Neural cell (in vitro differentiated cells): ENCODE measurements at regions not wholly inside any gene's neighbourhood (a gene's known extent, or its start where the extent isn't known, plus 50 kb on each side); places are given as distances from the start of the nearest gene placed in this dataset.

ENCODE experiments used
- EP300 ChIP-seq: fragments of 450-650 bp; conservative IDR thresholded peaks from 2 replicates; pipeline ENCODE4 v1.6.1; 2014; ENCODE audit warnings: antibody characterized with exemption, mild to moderate bottlenecking, moderate library complexity; ENCODE audit not compliant: poor library complexity, severe bottlenecking
- EZH2 ChIP-seq: fragments of 200-600, 300-800 bp; shearing (Covaris generic), sonication (generic); IDR thresholded peaks from 2 replicates; pipeline ENCODE4 v1.6.1; 2014; ENCODE audit warnings: antibody characterized with exemption, low read length, borderline replicate concordance, mild to moderate bottlenecking; ENCODE audit not compliant: insufficient read depth, poor library complexity, severe bottlenecking
- MXI1 ChIP-seq: fragments of 450-650 bp; conservative IDR thresholded peaks from 2 replicates; pipeline ENCODE4 v1.6.1; 2014; ENCODE audit warnings: antibody characterized with exemption, mild to moderate bottlenecking; ENCODE audit not compliant: poor library complexity, severe bottlenecking
- POLR2AphosphoS5 ChIP-seq: IDR thresholded peaks from 2 replicates; pipeline ENCODE4 v1.6.1; 2012
- RAD21 ChIP-seq: fragments of 450-650 bp; conservative IDR thresholded peaks from 2 replicates; pipeline ENCODE4 v1.6.1; 2014; ENCODE audit warnings: antibody characterized with exemption, mild to moderate bottlenecking, moderate library complexity
- REST ChIP-seq: IDR thresholded peaks from 2 replicates; pipeline ENCODE4 v1.6.1; 2012; ENCODE audit warnings: borderline replicate concordance
- SMC3 ChIP-seq: fragments of 450-650 bp; conservative IDR thresholded peaks from 2 replicates; pipeline ENCODE4 v1.6.1; 2014; ENCODE audit warnings: antibody characterized with exemption, mild to moderate bottlenecking, moderate library complexity; ENCODE audit not compliant: poor library complexity
- TAF1 ChIP-seq: IDR thresholded peaks from 2 replicates; pipeline ENCODE4 v1.6.1; 2012; ENCODE audit warnings: low read depth
- TF ChIP-seq, protein P1 (sequence below): fragments of 450-650 bp; IDR thresholded peaks from 2 replicates; pipeline ENCODE4 v1.5.1; 2014; ENCODE audit warnings: antibody characterized with exemption, mild to moderate bottlenecking, moderate library complexity; ENCODE audit not compliant: poor library complexity, severe bottlenecking

- TF ChIP-seq, protein P1, sequence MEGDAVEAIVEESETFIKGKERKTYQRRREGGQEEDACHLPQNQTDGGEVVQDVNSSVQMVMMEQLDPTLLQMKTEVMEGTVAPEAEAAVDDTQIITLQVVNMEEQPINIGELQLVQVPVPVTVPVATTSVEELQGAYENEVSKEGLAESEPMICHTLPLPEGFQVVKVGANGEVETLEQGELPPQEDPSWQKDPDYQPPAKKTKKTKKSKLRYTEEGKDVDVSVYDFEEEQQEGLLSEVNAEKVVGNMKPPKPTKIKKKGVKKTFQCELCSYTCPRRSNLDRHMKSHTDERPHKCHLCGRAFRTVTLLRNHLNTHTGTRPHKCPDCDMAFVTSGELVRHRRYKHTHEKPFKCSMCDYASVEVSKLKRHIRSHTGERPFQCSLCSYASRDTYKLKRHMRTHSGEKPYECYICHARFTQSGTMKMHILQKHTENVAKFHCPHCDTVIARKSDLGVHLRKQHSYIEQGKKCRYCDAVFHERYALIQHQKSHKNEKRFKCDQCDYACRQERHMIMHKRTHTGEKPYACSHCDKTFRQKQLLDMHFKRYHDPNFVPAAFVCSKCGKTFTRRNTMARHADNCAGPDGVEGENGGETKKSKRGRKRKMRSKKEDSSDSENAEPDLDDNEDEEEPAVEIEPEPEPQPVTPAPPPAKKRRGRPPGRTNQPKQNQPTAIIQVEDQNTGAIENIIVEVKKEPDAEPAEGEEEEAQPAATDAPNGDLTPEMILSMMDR = no peak
- TF ChIP-seq SMC3 (no peak), RAD21 (no peak), TAF1 (no peak), EP300 (no peak), POLR2AphosphoS5 (no peak), EZH2 (no peak), MXI1 (no peak), REST (no peak)
Measured at GRCh38 chr13:105201351-105201750, 1334.1 kb downstream of the EFNB2 start.
